Liver (tissue), 3 donors: ENCODE measurements at regions not wholly inside any gene's neighbourhood (a gene's known extent, or its start where the extent isn't known, plus 50 kb on each side); places are given as distances from the start of the nearest gene placed in this dataset.

Source experiments
- FOXA2 ChIP-seq: IDR thresholded peaks from 2 replicates; pipeline ENCODE4 v1.6.1; 2016; ENCODE audit warnings: antibody characterized with exemption
- GABPA ChIP-seq, 2 donors: IDR thresholded peaks in 1 of 2; conservative IDR thresholded peaks in 1 of 2; 2 replicates each; pipeline ENCODE4 v1.6.1; 2016; ENCODE audit warnings: antibody characterized with exemption in 2 of 2, mild to moderate bottlenecking in 1 of 2, moderate library complexity in 1 of 2
- HNF4G ChIP-seq: IDR thresholded peaks from 2 replicates; pipeline ENCODE4 v1.6.1; 2016; ENCODE audit warnings: antibody characterized with exemption
- JUND ChIP-seq, 2 donors: IDR thresholded peaks; 2 replicates each; pipeline ENCODE4 v1.6.1; 2016; ENCODE audit warnings: antibody characterized with exemption in 2 of 2
- SP1 ChIP-seq: IDR thresholded peaks from 2 replicates; pipeline ENCODE4 v1.6.1; 2018; ENCODE audit warnings: antibody characterized with exemption, mild to moderate bottlenecking
- TAF1 ChIP-seq: conservative IDR thresholded peaks from 2 replicates; pipeline ENCODE4 v1.6.1; 2016; ENCODE audit warnings: antibody characterized with exemption, mild to moderate bottlenecking
- YY1 ChIP-seq: IDR thresholded peaks from 2 replicates; pipeline ENCODE4 v1.6.1; 2016; ENCODE audit warnings: antibody characterized with exemption, mild to moderate bottlenecking
- TF ChIP-seq, protein P1 (sequence below): fragments of 150-350 bp; IDR thresholded peaks from 2 replicates; pipeline ENCODE4 v1.5.1; 2017; ENCODE audit warnings: improper control_type of control experiment, low read depth, low read length; ENCODE audit not compliant: missing input control
- TF ChIP-seq, protein P2 (sequence below): IDR thresholded peaks from 2 replicates; pipeline ENCODE4 v1.6.1; 2016; ENCODE audit warnings: antibody characterized with exemption
- TF ChIP-seq, protein P3 (sequence below): IDR thresholded peaks from 2 replicates; pipeline ENCODE4 v1.6.1; 2016; ENCODE audit warnings: antibody characterized with exemption, mild to moderate bottlenecking
- TF ChIP-seq, protein P4 (sequence below): IDR thresholded peaks from 2 replicates; pipeline ENCODE4 v1.6.1; 2016; ENCODE audit warnings: antibody characterized with exemption
- donor health status: healthy.
- donor health status: healthy.

DNA sequence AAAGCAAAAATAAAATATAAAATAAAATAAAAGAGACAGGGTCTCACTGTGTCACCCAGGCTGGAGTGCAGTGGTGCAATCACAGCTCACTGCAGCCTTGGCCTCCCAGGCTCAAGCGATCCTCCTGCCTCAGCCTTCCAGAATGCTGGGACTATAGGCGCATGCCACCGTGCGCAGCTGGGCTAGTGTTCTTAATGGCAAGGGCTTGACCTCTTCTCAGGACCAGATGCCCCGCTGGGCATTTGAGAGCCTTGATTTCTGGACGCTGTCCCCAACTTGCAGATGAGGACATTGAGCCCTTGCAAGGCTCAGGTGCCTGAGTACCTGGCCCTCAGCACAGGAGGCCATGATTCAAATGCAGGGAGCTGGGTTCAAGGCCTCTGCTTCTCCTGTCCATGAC lies 82.6 kb downstream of the DHCR7 start:
- TF ChIP-seq, protein P1, sequence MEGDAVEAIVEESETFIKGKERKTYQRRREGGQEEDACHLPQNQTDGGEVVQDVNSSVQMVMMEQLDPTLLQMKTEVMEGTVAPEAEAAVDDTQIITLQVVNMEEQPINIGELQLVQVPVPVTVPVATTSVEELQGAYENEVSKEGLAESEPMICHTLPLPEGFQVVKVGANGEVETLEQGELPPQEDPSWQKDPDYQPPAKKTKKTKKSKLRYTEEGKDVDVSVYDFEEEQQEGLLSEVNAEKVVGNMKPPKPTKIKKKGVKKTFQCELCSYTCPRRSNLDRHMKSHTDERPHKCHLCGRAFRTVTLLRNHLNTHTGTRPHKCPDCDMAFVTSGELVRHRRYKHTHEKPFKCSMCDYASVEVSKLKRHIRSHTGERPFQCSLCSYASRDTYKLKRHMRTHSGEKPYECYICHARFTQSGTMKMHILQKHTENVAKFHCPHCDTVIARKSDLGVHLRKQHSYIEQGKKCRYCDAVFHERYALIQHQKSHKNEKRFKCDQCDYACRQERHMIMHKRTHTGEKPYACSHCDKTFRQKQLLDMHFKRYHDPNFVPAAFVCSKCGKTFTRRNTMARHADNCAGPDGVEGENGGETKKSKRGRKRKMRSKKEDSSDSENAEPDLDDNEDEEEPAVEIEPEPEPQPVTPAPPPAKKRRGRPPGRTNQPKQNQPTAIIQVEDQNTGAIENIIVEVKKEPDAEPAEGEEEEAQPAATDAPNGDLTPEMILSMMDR: no peak
- TF ChIP-seq TAF1 (no peak), YY1 (no peak), JUND (IDR thresholded peaks at IDR 0.05) (no peak), FOXA2 (no peak), SP1 (no peak), GABPA (IDR thresholded peaks at IDR 0.05 in 1 of 2, conservative IDR thresholded peaks at IDR 0.05 in 1 of 2) (no peak), HNF4G (no peak)
- TF ChIP-seq, protein P2, sequence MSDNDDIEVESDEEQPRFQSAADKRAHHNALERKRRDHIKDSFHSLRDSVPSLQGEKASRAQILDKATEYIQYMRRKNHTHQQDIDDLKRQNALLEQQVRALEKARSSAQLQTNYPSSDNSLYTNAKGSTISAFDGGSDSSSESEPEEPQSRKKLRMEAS: no peak
- TF ChIP-seq, protein P3, sequence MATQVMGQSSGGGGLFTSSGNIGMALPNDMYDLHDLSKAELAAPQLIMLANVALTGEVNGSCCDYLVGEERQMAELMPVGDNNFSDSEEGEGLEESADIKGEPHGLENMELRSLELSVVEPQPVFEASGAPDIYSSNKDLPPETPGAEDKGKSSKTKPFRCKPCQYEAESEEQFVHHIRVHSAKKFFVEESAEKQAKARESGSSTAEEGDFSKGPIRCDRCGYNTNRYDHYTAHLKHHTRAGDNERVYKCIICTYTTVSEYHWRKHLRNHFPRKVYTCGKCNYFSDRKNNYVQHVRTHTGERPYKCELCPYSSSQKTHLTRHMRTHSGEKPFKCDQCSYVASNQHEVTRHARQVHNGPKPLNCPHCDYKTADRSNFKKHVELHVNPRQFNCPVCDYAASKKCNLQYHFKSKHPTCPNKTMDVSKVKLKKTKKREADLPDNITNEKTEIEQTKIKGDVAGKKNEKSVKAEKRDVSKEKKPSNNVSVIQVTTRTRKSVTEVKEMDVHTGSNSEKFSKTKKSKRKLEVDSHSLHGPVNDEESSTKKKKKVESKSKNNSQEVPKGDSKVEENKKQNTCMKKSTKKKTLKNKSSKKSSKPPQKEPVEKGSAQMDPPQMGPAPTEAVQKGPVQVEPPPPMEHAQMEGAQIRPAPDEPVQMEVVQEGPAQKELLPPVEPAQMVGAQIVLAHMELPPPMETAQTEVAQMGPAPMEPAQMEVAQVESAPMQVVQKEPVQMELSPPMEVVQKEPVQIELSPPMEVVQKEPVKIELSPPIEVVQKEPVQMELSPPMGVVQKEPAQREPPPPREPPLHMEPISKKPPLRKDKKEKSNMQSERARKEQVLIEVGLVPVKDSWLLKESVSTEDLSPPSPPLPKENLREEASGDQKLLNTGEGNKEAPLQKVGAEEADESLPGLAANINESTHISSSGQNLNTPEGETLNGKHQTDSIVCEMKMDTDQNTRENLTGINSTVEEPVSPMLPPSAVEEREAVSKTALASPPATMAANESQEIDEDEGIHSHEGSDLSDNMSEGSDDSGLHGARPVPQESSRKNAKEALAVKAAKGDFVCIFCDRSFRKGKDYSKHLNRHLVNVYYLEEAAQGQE: no peak
- TF ChIP-seq, protein P4, sequence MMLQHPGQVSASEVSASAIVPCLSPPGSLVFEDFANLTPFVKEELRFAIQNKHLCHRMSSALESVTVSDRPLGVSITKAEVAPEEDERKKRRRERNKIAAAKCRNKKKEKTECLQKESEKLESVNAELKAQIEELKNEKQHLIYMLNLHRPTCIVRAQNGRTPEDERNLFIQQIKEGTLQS: no peak
